ENCODE measurements at regions not wholly inside any gene's neighbourhood (a gene's known extent, or its start where the extent isn't known, plus 50 kb on each side); places are given as distances from the start of the nearest gene placed in this dataset.

- TF ChIP-seq POLR2A (IDR thresholded peaks at IDR 0.05; ENCODE audit: low read depth, low read length) (no peak), RFX5 (IDR thresholded peaks at IDR 0.05; ENCODE audit: low read depth, low read length) (no peak), RAD21 (IDR thresholded peaks at IDR 0.05; ENCODE audit: low read length) (no peak), CHD1 (IDR thresholded peaks at IDR 0.05; ENCODE audit: low read depth, low read length) (no peak), CTCF (conservative IDR thresholded peaks at IDR 0.05; ENCODE audit: low read depth, low read length) (no peak), ELK1 (IDR thresholded peaks at IDR 0.05; ENCODE audit: borderline replicate concordance, low read depth, low read length) (no peak)
Observed at GRCh38 chr7:67447297-67447696, 450.7 kb downstream of the TYW1 start.

Measured in IMR-90 (cell line).